ENCODE measurements at regions not wholly inside any gene's neighbourhood (a gene's known extent, or its start where the extent isn't known, plus 50 kb on each side); places are given as distances from the start of the nearest gene placed in this dataset.

DNA sequence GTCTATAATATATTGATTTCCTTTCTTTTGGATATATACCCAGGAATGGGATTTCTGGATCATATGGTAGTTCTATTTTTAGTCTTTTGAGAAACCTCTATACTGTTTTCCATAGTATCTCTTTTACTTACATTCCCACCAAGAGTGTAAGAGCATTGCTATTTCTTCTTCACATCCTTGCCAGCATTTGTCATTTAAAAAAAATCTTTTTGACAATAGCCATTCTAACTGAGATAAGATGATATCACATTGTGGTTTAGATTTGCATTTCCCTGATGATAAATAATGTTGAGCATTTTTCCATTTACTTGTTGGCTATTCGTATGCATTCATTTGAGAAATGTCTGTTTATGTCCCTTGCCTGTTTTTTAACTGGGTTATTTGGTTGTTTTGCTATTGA is 467.4 kb downstream of the COL11A1 start:
- TF ChIP-seq, protein P1, sequence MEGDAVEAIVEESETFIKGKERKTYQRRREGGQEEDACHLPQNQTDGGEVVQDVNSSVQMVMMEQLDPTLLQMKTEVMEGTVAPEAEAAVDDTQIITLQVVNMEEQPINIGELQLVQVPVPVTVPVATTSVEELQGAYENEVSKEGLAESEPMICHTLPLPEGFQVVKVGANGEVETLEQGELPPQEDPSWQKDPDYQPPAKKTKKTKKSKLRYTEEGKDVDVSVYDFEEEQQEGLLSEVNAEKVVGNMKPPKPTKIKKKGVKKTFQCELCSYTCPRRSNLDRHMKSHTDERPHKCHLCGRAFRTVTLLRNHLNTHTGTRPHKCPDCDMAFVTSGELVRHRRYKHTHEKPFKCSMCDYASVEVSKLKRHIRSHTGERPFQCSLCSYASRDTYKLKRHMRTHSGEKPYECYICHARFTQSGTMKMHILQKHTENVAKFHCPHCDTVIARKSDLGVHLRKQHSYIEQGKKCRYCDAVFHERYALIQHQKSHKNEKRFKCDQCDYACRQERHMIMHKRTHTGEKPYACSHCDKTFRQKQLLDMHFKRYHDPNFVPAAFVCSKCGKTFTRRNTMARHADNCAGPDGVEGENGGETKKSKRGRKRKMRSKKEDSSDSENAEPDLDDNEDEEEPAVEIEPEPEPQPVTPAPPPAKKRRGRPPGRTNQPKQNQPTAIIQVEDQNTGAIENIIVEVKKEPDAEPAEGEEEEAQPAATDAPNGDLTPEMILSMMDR (conservative IDR thresholded peaks at IDR 0.05; ENCODE audit: low read depth, low read length): no peak
- no peak for TF ChIP-seq NFE2L2 (IDR thresholded peaks at IDR 0.05; ENCODE audit: low read depth, low read length)
